HG03520 (cell line): ENCODE measurements at regions not wholly inside any gene's neighbourhood (a gene's known extent, or its start where the extent isn't known, plus 50 kb on each side); places are given as distances from the start of the nearest gene placed in this dataset.

ENCODE experiments used
- ATAC-seq: cut with Tn5 transposase; IDR thresholded peaks from one replicate; pipeline ENCODE4 v1.9.1; 2021; ENCODE audit warnings: mild to moderate bottlenecking, moderate library complexity; ENCODE audit not compliant: unreplicated experiment

DNA sequence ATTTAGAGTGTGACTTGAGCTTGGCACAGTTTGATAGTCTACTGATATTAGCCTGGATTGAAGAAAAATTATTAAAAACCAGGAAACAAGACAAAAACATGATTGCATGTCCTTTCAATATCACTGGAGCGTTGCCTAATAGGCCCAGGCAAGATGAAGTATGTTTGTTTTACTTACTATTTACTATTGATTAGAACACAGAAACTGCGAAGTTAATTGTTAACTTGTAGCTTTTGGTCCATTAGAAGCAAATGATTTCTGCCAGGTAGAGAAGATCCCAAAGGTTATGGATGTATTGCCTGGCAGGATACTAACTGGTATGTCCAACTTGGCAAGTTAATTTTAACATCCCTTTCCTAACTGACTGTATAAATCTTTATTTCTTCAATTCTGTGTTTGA is 268.9 kb downstream of the ETNK1 start:
- ATAC-seq, result no peak

DNA sequence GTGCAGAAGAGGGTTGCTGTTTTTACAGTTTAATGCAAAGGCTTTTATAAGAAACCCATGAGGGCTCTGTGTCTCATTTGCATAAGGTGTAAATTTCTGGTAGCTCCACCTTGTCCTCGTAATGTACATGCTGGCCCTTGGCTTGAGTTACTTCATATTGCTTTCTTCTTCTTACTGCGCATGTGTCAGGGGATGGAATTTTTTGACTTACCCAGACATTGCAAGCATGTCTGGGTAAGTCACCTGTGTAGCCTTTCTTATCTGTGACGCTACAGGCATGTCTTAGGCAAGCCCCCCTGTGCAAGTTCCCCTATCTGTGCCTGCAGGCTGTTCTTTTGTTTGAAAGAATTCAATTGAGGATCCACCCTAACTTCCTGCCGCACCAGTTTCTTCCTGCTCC is 274.2 kb downstream of the ETNK1 start:
- no peak for ATAC-seq

DNA sequence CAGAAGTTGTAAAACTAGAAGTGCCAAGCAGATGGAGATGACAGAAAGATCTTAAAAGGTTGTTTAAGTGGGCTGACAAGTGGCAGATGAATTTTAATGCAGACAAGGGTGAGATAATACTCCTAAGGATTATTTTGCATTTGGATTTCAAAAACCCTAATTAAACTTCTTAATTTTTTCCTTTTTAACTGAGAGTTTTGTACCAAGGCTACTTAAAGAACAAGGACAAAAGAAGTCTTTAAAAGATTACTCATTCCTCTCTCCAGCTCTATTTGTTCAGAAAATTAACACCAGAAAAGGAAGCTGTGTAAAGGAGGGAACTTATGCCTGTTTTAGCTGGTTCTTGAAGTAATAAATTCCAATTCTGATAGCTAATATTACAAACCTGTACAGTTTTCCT is 275.4 kb downstream of the ETNK1 start:
- no peak for ATAC-seq

DNA sequence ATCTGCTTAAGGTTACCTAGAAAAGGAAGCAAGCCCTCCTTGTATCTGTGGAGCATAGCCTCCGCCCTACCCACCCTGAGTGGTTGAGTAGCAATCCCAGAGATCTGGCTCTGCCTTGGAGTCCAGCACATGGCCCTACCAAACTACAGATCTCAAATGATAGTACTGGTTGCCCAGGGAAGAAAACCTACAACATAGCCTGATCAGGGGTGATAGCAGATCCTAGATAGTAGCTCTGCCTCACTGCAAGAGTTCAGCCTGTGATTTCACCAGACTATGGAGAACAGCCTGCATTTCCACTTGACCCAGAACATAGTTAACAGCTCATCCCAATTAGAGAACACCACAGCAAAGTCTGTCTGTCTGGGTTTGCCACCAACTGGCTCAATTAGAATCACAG is 279.5 kb downstream of the ETNK1 start:
- no peak for ATAC-seq

DNA sequence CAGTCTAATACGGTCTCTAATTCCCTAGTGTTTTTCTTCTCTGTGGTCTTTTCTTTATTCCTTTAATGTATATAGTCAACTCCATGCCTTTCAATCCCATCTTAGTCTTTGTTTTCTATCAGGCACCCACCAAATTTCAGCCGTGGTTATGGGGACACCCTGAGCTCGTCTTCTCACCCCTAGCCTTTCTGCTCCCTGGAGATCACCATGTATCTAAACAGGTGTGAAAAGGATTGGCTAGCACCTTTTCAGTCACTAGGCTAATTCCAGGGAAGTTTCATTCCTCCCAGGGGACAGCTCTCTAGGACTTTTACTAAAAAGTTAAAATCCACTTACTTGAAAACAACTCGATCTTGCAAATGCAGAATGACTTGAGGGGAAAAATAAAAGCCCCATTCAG is 291.3 kb downstream of the ETNK1 start:
- no peak for ATAC-seq

DNA sequence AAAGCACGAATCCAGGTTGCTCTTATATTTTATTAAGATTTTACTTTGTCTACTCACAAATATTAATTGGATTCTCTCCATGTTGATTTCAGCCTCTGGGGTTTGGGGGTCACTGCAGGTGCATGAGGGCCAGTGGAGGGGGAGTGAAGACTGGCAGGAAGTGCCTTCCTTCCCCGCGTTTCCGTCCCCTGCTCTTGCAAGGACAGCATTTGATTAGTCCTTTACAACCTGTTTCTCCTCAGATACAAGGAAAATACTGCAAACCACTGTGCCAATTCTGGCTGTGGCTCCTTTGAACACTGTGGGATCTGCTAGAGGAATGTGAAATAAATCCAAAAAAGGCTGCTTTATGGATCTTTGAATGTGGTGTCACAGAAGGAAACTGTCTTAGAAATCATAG is 291.8 kb downstream of the ETNK1 start:
- ATAC-seq, result no peak

DNA sequence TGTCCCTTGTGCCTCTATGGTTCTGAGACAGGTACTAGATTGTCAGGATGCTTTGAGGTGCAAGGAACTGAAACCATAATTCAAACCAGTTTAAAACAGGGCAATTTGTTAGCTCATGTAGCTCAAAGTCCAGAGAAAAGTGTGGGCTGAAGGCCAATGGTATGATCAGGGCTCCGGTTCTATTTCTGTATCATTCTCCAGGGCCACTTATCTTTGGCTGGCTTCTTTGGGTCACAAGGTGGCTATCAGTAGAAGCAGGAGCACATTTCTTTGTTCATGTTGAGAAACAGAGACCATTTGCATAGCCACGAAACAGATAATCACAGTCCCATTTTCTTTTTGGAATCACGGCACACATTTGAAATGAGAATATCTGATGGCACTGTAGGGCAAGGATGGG is 294.9 kb downstream of the ETNK1 start:
- ATAC-seq, result no peak

DNA sequence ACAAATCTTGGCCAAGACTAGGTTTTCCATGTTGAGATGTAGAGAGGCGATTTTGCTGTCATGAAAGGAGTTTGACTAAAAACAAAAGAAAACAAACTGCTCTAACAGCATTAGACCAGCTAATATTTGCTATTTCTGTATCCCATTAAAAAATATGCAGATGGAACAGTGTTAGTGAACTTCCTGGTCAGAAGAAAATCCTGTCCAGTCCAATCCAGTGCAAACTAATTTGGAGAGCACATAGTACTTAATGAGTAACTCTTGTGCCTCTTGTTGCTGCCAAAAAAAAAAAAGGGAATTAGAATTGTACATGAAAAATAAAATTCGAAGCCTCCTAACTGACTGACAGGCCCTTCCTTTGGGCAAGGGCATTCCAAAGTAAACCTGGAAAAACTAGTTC is 298.8 kb downstream of the ETNK1 start:
- no peak for ATAC-seq

DNA sequence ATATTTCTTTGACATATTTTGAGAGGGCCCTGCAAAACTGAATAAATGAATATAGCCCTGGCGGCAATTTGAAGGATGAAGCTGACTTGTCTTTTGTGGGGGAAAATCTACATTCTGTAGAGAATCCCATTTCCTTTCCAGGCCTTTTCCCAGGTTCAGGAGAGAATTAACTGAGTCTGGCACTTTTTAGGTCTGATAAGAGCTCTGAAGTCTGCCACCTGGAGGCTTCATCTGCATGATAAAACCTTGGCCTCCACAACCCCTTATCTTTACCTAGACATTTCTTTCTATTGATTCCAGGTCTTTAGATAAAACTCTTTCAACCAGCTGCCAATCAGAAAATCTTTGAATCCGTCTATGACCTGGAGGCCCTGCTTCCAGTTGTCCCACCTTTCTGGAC is 299.4 kb downstream of the ETNK1 start:
- ATAC-seq, result no peak

DNA sequence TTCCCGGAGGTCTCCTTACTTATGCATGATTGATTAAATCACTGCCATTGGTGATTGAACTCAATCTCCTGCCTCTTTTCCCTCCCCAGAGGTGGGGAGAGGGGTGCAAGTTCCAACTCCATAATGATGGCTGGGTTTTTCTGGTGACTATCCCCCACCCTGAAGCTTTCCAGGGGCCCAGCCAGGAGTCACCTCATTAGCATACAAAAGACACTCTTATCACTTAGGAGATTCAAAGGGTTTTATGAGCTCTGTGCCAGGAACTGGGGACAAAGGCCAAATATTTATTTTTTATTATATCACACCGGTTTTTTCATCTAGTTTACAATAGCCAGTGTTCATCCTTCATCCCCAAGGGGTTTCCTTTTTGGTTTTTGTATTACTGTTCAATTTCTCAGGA is 300.7 kb downstream of the ETNK1 start:
- no peak for ATAC-seq

DNA sequence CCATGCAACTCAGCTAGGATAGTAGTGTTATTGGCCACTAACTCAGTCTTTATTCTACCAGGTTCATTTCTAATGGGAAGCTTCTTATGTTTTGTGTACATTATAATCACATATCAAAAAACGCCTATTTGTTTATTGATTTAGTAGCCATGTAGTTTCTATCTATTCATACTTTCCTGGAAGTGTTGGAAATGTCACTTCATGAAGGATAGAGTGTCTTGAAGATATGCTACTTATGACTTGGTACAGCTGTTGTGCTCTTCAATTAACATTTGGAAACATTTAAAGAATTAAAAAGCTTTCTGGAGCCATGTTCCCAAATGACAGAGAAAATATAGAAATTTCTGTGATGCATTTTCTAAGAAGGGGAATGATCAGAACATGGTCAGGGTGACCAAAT is 307.5 kb downstream of the ETNK1 start:
- no peak for ATAC-seq

DNA sequence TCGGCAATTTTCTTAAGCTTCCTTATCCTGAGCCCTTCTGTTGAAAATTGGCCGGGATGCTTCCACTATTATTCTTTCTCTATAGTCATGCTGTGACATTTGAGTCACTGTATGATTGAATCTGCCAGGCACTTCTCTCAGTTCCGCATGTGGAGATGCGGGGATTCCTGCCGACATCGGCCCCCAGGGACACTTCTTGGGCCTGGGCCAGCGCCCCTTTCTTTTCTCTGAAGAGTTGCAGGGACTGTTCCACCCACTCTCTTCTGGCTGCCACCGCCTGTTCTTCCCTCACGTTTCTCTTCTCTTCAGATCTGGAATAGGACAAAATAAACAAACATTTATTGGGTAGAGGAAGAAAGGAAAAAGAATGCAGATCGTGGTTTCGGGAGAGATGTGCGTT is 310.1 kb downstream of the ETNK1 start:
- ATAC-seq, result no peak

DNA sequence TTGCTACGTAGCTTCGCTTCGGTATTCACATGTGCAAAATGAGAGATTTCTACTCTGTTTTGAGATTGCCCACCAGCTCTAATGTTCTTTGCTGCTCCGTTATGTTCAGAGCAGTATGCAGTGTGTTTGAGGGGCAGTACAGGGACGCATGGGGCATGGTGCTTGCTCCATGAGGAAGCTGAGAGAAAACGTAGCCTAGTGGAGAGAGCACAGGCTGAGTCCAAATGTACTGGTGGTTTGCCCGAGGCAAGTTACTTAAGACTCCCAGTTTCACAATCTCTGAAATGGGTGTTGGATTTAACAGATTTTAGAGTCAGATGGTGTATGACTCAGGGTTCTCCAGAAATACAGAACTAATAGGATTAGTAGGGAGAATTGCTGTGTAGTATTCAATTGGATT is 310.5 kb downstream of the ETNK1 start:
- no peak for ATAC-seq

DNA sequence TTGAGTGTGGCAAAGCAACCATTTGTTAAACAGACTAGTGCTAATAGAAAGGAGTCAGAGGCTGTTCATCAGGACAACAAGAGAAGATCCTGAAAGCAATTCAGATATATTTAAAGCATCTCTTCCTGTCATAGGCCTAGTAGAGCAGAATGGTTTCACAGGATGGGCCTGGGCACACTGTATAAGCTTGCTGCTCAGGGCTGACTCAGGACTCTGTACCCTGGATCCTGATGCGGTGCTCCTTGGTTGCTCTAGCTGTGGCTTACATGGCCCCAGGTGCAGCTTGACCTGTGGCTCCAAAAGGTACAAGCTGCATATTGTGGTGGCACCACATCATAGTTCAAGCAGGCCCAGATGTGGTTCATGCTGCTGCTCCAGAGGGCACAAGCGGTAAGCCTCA is 313.4 kb downstream of the ETNK1 start:
- ATAC-seq, result no peak

DNA sequence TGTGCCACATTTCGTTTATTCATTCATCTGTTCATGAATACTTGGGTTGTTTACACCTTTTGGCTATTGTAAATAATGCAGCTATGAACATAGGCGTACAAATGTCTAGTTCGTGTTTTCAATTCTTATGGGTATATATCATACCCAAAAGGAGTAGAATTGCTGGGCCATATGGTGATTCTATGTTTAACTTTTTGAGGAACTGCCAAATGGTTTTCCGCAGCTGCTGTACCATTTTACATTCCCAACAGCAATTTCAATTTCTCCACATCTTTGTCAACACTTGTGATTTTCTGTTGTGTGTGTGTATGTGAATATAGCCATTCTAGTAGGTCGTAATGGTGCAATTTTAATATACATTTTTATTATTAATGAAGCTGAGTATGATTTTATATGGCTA is 326.2 kb downstream of the ETNK1 start:
- ATAC-seq, result no peak

DNA sequence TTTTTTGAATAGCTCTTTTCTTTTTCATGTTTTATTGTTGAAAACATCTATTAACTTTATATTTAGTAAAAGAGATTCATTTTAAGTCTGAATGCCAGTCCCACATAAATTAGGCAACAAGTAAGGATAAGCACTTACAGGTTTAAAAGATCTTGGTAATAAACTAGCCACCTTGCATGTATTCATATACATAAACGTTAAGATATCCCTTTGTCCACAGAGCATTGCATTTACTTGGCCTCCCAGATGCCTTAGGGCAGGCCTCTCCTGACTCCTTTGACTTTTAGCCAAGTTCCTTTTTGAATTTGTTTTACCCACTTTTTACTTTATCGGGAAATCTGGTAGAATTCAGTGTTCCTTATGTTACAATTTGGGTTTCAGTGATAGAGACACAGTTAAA is 331.7 kb downstream of the ETNK1 start:
- no peak for ATAC-seq

DNA sequence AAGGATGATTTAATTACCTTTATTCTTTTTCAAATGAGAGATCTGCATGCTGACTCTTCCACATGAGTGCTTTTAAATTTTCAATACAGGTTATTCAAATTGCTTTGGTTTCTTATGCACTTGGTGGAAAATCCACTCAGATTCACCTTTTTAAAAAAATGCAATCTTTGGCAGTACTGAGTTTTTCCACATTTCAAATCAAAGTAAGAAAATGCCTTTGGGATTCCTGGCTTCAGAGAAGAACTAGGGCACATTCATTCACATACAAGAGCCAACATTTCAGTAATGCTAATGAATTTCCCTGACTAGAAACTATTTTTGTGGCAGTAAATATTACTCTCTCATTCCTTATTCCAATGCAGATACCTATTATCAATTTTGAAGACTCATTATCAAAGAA is 342.2 kb downstream of the ETNK1 start:
- ATAC-seq, result no peak

DNA sequence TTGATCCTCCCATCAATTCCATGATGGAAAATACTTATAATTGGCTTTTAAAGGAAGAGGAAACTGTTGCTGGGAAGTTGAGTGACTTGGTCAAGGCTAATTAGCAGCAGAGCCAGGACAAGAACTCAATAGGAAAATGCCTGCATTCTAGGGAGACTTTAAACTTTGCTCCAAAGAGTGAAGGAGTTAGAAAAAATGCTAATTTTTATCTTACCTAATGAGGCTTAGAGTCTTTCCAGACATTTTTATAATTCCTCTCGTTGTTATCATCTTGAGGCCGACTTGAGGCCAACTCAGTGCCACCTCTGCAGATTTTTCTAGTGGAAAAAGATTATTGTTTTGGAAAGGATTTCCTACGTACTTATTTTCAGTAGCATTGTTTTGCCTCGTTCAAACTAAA is 344.6 kb downstream of the ETNK1 start:
- ATAC-seq, result no peak

DNA sequence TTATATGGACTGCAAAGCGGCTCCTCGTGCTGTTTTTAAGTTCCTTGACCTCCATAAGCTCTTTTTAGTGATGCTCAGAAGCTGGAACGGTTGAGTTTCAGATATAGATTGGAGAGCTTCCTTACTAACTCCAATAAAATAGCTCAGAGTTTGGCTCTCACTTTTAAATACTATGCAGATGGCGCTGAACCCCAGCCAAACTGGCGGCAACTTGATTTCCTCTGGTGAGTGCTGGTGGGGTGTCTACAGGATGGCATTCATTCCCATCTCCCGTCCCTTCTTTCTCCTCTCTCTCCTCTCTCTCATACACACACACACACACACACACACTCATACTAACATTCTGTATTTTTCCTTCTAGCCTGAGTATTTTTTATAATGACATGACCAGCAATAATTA is 346.3 kb downstream of the ETNK1 start:
- no peak for ATAC-seq

DNA sequence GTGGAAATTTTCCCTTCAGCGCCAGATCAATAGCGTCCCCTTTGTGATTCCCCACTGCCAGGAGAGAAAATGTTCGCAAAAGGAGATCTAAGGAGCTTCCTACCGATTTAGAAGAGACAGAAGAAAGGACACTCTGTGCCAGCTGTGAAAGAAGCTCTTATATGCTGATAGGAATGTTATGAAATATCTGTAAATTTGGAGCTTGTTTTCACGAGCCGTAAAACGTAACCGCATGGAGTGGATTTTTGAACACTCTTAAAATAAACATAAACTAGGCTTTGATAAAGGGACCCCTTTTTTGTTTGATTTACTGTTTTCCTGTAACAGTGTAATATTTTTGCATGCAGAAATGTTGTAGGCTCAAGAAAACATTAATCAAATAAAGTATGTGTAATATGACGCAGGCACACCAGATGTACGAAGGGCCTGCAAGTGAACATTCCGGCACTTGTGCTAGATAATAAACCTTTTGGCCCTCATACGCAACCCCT is 346.8 kb downstream of the ETNK1 start:
- ATAC-seq, result no peak

DNA sequence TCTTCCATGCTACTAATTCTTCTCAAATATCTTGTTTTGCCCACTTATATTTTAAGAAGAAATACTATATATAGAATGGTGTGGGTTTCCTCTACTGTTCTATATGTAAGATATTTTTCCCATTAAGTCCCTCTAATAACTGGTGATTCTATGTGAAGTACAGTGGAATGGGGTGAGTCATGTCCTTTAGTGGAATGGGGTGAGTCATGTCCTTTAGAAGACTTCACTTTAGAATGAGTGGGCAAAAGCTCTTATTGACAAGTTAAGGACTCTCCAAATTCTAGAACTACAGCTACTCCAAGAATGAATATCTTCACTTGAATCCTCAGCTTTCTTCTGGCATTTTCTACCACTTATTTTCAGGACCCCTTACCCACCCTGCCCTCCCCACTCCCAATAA is 349.9 kb downstream of the ETNK1 start:
- no peak for ATAC-seq

DNA sequence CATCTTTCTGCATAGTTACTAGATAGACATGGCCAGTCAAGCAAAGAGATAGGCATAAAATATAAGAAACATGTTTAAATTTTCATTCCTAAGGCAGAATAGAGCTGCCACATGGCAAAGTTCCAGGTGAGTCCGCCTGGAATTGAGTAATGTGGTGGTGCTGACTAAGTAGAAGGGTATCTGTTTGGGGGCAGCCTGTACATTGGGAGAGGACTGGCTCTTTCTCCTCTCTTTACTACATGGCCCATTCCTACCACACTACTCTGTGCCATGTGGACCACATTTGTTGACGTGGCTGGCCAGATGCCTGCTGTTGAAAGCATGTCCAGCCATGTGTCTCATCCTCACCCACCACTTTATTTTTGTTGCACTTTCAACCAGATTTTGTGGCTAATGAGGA is 354.0 kb downstream of the ETNK1 start:
- ATAC-seq, result no peak

DNA sequence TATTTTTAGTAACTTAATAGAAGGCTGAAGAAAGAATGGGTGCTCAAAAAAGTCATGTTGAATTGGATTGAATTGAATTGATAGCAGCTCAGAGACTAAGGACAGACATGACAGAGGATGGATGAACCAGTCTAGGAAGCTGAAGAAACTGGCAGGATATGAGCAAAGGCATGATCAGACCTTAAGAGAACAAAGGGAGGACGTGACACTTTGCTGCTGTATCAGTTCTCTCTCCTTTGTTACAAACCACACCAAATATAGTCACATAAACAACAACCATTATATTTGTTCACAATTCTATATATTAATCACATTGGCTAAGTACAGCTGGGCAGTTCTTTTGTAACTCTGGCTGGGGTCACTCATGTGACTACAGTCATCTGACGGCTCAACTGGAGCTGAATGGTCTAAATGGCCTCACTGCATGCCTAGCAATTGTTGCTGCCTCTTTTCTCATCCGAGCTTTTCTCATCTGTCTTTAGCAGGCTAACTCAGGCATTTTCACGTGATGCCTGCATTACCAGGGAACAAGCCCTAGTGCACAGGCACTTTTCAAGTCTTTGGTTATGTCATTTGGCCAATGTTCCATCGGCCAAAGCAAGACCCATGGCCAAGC is 355.0 kb downstream of the ETNK1 start:
- ATAC-seq, result no peak

DNA sequence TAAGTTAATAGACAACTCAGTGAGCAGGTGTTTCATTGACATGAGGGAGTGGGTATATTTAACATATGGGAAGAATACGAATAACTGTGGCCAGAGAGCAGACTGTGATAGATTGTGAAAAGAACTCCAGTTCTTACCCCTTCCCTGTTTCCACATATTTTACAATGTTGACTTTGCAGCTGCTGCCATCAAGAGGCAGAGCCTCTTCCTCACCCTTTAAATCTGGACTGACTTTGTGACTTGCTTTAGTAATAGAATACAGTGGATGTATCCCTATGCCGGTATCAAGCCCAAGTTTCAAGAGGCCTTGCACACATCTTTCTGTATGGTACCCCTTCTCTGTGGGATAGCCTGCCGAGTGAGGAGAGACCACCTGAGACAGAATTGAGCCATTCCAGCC is 356.7 kb downstream of the ETNK1 start:
- no peak for ATAC-seq
